CD4-positive, alpha-beta T cell treated with Interleukin-4 for 1 hour (primary cell): ENCODE measurements at regions not wholly inside any gene's neighbourhood (a gene's known extent, or its start where the extent isn't known, plus 50 kb on each side); places are given as distances from the start of the nearest gene placed in this dataset.

ENCODE experiments used
- DNase-seq, 2 donors: peaks; one replicate each; pipeline ENCODE4 v3.0.0-alpha.2; 2020 to 2022

GRCh38 chr10:83677795-83678194 lies 461.5 kb upstream of the GHITM start:
- DNase-seq, result no peak

- DNase-seq, result no peak
These were observed 460.5 kb upstream of the GHITM start for GRCh38 chr10:83678850-83679249.

GRCh38 chr10:83680470-83680891 lies 458.8 kb upstream of the GHITM start:
- DNase-seq, result peak in 1 of 2 donors; percentile 46

- no peak for DNase-seq
These were observed 456.9 kb upstream of the GHITM start for GRCh38 chr10:83682414-83682813.

- DNase-seq, result no peak
These were observed 453.9 kb upstream of the GHITM start for GRCh38 chr10:83685458-83685857.

GRCh38 chr10:83691791-83692596 lies 447.3 kb upstream of the GHITM start:
- no peak for DNase-seq

- DNase-seq, result no peak
These were observed 440.4 kb upstream of the GHITM start for GRCh38 chr10:83698899-83699298.

- DNase-seq, result no peak
These were observed 437.5 kb upstream of the GHITM start for GRCh38 chr10:83701799-83702198.

GRCh38 chr10:83702731-83703130 lies 436.6 kb upstream of the GHITM start:
- no peak for DNase-seq

GRCh38 chr10:83706120-83706519 lies 433.2 kb upstream of the GHITM start:
- DNase-seq, result no peak

- DNase-seq, result no peak
These were observed 432.2 kb upstream of the GHITM start for GRCh38 chr10:83706952-83707582.

- no peak for DNase-seq
These were observed 425.9 kb upstream of the GHITM start for GRCh38 chr10:83713423-83713822.

- no peak for DNase-seq
These were observed 416.2 kb upstream of the GHITM start for GRCh38 chr10:83723080-83723479.

GRCh38 chr10:83724471-83725241 lies 414.7 kb upstream of the GHITM start:
- DNase-seq, result no peak

- DNase-seq, result no peak
These were observed 413.7 kb upstream of the GHITM start for GRCh38 chr10:83725567-83725966.

- no peak for DNase-seq
These were observed 405.0 kb upstream of the GHITM start for GRCh38 chr10:83734278-83734677.

- no peak for DNase-seq
These were observed 403.3 kb upstream of the GHITM start for GRCh38 chr10:83736008-83736407.

GRCh38 chr10:83750604-83751003 lies 388.7 kb upstream of the GHITM start:
- no peak for DNase-seq

- no peak for DNase-seq
These were observed 385.8 kb upstream of the GHITM start for GRCh38 chr10:83753490-83753889.

- no peak for DNase-seq
These were observed 384.5 kb upstream of the GHITM start for GRCh38 chr10:83754857-83755256.

- DNase-seq, result no peak
These were observed 379.2 kb upstream of the GHITM start for GRCh38 chr10:83760142-83760541.

- DNase-seq, result no peak
These were observed 374.6 kb upstream of the GHITM start for GRCh38 chr10:83764666-83765065.

GRCh38 chr10:83765731-83766130 lies 373.6 kb upstream of the GHITM start:
- no peak for DNase-seq
